Neuronal stem cell (in vitro differentiated cells): ENCODE measurements at regions not wholly inside any gene's neighbourhood (a gene's known extent, or its start where the extent isn't known, plus 50 kb on each side); places are given as distances from the start of the nearest gene placed in this dataset.

Experiments used
- DNase-seq: peaks from one replicate; pipeline ENCODE4 v3.0.0-alpha.2; 2013; ENCODE audit warnings: low spot score
- H2AFZ ChIP-seq: one replicate; pipeline ENCODE4 v1.6.1; 2013; ENCODE audit warnings: mild to moderate bottlenecking, low read length, inconsistent platforms
- H2AK5ac ChIP-seq: 2 replicates; pipeline ENCODE4 v1.6.1; 2013; ENCODE audit warnings: low read depth, mild to moderate bottlenecking, inconsistent platforms, low read length, moderate library complexity, mixed read lengths
- H2BK120ac ChIP-seq: 2 replicates; pipeline ENCODE4 v1.6.1; 2013; ENCODE audit warnings: low read depth, mild to moderate bottlenecking, inconsistent platforms, low read length, moderate library complexity, mixed read lengths
- H2BK12ac ChIP-seq: one replicate; pipeline ENCODE4 v1.6.1; 2013; ENCODE audit warnings: low read length, inconsistent platforms
- H2BK15ac ChIP-seq: 2 replicates; pipeline ENCODE4 v1.6.1; 2013; ENCODE audit warnings: mild to moderate bottlenecking, low read length, inconsistent platforms, mixed read lengths
- H2BK5ac ChIP-seq: one replicate; pipeline ENCODE4 v1.6.1; 2013; ENCODE audit warnings: inconsistent platforms, mild to moderate bottlenecking, low read length, moderate library complexity
- H3K14ac ChIP-seq: one replicate; pipeline ENCODE4 v1.6.1; 2013; ENCODE audit warnings: low read length, inconsistent platforms
- H3K18ac ChIP-seq: 2 replicates; pipeline ENCODE4 v1.6.1; 2013; ENCODE audit warnings: low read length, inconsistent platforms
- H3K23ac ChIP-seq: 2 replicates; pipeline ENCODE4 v1.6.1; 2013; ENCODE audit warnings: low read depth, mild to moderate bottlenecking, mixed read lengths, low read length, inconsistent platforms; ENCODE audit not compliant: poor library complexity
- H3K27ac ChIP-seq: replicated peaks from 3 replicates; pipeline ENCODE4 v1.5.1; 2013; ENCODE audit warnings: low read length, inconsistent platforms
- H3K27me3 ChIP-seq, 3 experiments: 2 replicates each; pipeline ENCODE4 v1.6.1; 2013; ENCODE audit warnings: low read length in 3 of 3, mild to moderate bottlenecking in 2 of 3, inconsistent platforms in 1 of 3, low read depth in 1 of 3, mixed read lengths in 1 of 3, moderate library complexity in 1 of 3; ENCODE audit not compliant: control insufficient read depth in 3 of 3, insufficient read depth in 3 of 3
- H3K36me3 ChIP-seq, 2 donors: replicated peaks in 1 of 2; 2 replicates each; pipeline ENCODE4 v1.6.1; 2013; ENCODE audit warnings: low read length in 2 of 2; ENCODE audit not compliant: control insufficient read depth in 2 of 2, insufficient read depth in 2 of 2
- H3K4ac ChIP-seq: 2 replicates; pipeline ENCODE4 v1.6.1; 2013; ENCODE audit warnings: inconsistent platforms, mild to moderate bottlenecking, low read length, moderate library complexity
- H3K4me1 ChIP-seq, 2 donors: 1 replicate in 1 of 2; 2 replicates in 1 of 2; pipeline ENCODE4 v1.6.1; 2013; ENCODE audit warnings: low read length in 2 of 2, low read depth in 1 of 2; ENCODE audit not compliant: control insufficient read depth in 2 of 2, insufficient read depth in 1 of 2
- H3K4me2 ChIP-seq: one replicate; pipeline ENCODE4 v1.6.1; 2013; ENCODE audit warnings: mild to moderate bottlenecking, low read length, inconsistent platforms; ENCODE audit not compliant: insufficient read depth, poor library complexity, severe bottlenecking
- H3K4me3 ChIP-seq, 2 donors: 2 replicates each; pipeline ENCODE4 v1.5.1; 2013; ENCODE audit warnings: low read length in 2 of 2, mild to moderate bottlenecking in 2 of 2, inconsistent platforms in 1 of 2, moderate library complexity in 1 of 2
- H3K79me1 ChIP-seq: one replicate; pipeline ENCODE4 v1.6.1; 2013; ENCODE audit warnings: low read depth, mild to moderate bottlenecking, inconsistent platforms, low read length, moderate library complexity
- H3K9ac ChIP-seq: one replicate; pipeline ENCODE4 v1.6.1; 2013; ENCODE audit warnings: mild to moderate bottlenecking, low read depth, low read length, inconsistent platforms; ENCODE audit not compliant: poor library complexity
- H3K9me3 ChIP-seq, 2 donors: replicated peaks in 1 of 2; 2 replicates each; pipeline versions ENCODE3 to v1.6.1; 2013; ENCODE audit warnings: low read length in 2 of 2, mild to moderate bottlenecking in 2 of 2, inconsistent platforms in 1 of 2, low read depth in 1 of 2, mixed read lengths in 1 of 2, moderate library complexity in 1 of 2; ENCODE audit not compliant: control insufficient read depth in 2 of 2, insufficient read depth in 1 of 2
- H4K8ac ChIP-seq: one replicate; pipeline ENCODE4 v1.6.1; 2013; ENCODE audit warnings: low read depth, mild to moderate bottlenecking, inconsistent platforms, low read length, moderate library complexity
- H4K91ac ChIP-seq: one replicate; pipeline ENCODE4 v1.6.1; 2013; ENCODE audit warnings: low read length, low read depth, mild to moderate bottlenecking, inconsistent platforms; ENCODE audit not compliant: poor library complexity
- WGBS, 2 donors: extraction: QIAGEN DNeasy Blood & Tissue Kit; methylation state at CpG; one replicate each; pipeline ENCODE4 v1.1.7; 2013; ENCODE audit warnings: missing lambda C conversion rate in 2 of 2, mixed read lengths in 1 of 2; ENCODE audit not compliant: insufficient read length in 2 of 2, insufficient replicate concordance in 1 of 2; ENCODE audit errors: extremely low coverage in 2 of 2; 5-methylcytosine and 5-hydroxymethylcytosine counted together

GRCh38 chrX:27883468-27884092 lies 75.8 kb downstream of the MAGEB10 start:
- Histone ChIP-seq H2AFZ (no peak overlapping the region), H3K79me1 (no peaks in the 10 kb centered on the region), H3K4ac (no peak overlapping the region), H2BK5ac (no peak overlapping the region), H3K27ac (no peak overlapping the region), H3K23ac (no peak overlapping the region), H3K4me2 (no peak overlapping the region), H3K14ac (no peak overlapping the region), H2BK120ac (no peak overlapping the region), H3K9me3 (no peaks in the 10 kb centered on the region), H2BK15ac (no peak overlapping the region), H3K18ac (no peak overlapping the region), H4K8ac (no peak overlapping the region), H3K9ac (no peak overlapping the region), H4K91ac (no peak overlapping the region), H2AK5ac (no peak overlapping the region), H3K27me3 (no peaks in the 10 kb centered on the region), H3K4me3 (no peak overlapping the region), H3K4me1 (no peaks in the 10 kb centered on the region), H3K36me3 (no peaks in the 10 kb centered on the region), H2BK12ac (no peak overlapping the region)
- WGBS, 2 donors: no CpG with 5 or more reads among the region's 3 CpGs
- DNase-seq: peak; percentile 15

GRCh38 chrX:27882695-27883094 lies 74.9 kb downstream of the MAGEB10 start:
- Histone ChIP-seq H3K23ac (no peak overlapping the region), H3K9me3 (no peaks in the 10 kb centered on the region), H3K4me2 (no peak overlapping the region), H2BK5ac (no peak overlapping the region), H3K9ac (no peak overlapping the region), H3K4ac (no peak overlapping the region), H3K27ac (no peak overlapping the region), H2BK15ac (no peak overlapping the region), H3K79me1 (no peaks in the 10 kb centered on the region), H3K27me3 (no peaks in the 10 kb centered on the region), H2AFZ (no peak overlapping the region), H4K91ac (no peak overlapping the region), H2BK120ac (no peak overlapping the region), H3K4me3 (no peak overlapping the region), H4K8ac (no peak overlapping the region), H3K36me3 (no peaks in the 10 kb centered on the region), H2AK5ac (no peak overlapping the region), H3K14ac (no peak overlapping the region), H2BK12ac (no peak overlapping the region), H3K18ac (no peak overlapping the region), H3K4me1 (no peaks in the 10 kb centered on the region)
- no peak for DNase-seq
- WGBS, 2 donors: no CpG with 5 or more reads among the region's 1 CpG

DNA sequence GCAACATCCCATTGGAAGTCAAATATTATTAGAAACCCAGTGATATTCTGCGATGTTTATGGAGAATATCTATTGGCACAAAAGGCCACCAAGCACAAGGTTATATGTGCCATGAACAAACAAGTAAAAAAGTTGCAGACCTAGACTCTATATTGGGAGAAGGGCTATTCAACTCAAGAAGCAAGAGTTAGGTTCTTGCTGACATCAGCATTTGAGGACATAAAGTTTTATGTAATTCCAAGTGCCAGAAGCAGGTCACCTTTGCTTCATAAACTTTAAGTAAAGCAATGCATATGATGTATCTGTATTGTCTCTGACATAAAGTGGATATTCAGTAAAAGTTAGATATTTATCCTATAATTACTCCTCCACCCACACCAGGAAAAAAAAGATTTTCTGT lies 71.1 kb downstream of the MAGEB10 start:
- no peaks in the 10 kb centered on the region for H3K27me3 ChIP-seq
- H3K23ac ChIP-seq: no peak overlapping the region
- H3K9me3 ChIP-seq: no peaks in the 10 kb centered on the region
- H3K4me3 ChIP-seq: no peak overlapping the region
- no peak overlapping the region for H2BK12ac ChIP-seq
- H3K4me2 ChIP-seq: no peak overlapping the region
- H3K4ac ChIP-seq: no peak overlapping the region
- H2BK15ac ChIP-seq: no peak overlapping the region
- no peak overlapping the region for H2AFZ ChIP-seq
- no peak overlapping the region for H3K18ac ChIP-seq
- no peak overlapping the region for H2BK5ac ChIP-seq
- H3K27ac ChIP-seq: no peak overlapping the region
- no CpG with 5 or more reads among the region's 1 CpG for WGBS, 2 donors
- no peak for DNase-seq
- no peak overlapping the region for H4K8ac ChIP-seq
- H3K79me1 ChIP-seq: no peaks in the 10 kb centered on the region
- no peak overlapping the region for H3K9ac ChIP-seq
- H4K91ac ChIP-seq: no peak overlapping the region
- no peak overlapping the region for H3K14ac ChIP-seq
- no peaks in the 10 kb centered on the region for H3K36me3 ChIP-seq
- H2BK120ac ChIP-seq: no peak overlapping the region
- no peaks in the 10 kb centered on the region for H3K4me1 ChIP-seq
- H2AK5ac ChIP-seq: no peak overlapping the region
